CD1c-positive myeloid dendritic cell (primary cell): ENCODE measurements at regions not wholly inside any gene's neighbourhood (a gene's known extent, or its start where the extent isn't known, plus 50 kb on each side); places are given as distances from the start of the nearest gene placed in this dataset.

ENCODE experiments used
- DNase-seq: peaks from one replicate; pipeline ENCODE4 v3.0.0-alpha.2; 2016; ENCODE audit errors: extremely low spot score

DNA sequence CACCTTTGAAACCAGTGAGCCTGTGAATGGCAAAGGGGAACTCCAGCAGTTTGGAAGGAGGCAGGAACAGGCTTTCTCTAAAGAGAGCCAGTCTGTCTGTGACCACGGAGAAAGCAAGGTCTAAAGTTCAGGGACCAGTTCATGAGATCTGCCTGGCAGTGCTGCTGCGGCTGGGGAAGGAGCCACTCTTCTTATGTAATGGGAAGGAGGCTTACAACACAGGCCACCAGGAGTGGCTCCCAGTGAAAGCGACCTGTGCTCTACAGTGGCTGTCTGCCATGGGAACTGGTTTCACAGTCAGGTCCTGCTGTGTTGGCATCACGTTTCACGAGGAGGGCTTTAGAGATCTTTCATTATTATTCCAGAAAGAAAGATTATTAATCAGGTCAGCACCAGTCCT is 291.9 kb upstream of the PRDM1 start:
- DNase-seq = peak; percentile 65

DNA sequence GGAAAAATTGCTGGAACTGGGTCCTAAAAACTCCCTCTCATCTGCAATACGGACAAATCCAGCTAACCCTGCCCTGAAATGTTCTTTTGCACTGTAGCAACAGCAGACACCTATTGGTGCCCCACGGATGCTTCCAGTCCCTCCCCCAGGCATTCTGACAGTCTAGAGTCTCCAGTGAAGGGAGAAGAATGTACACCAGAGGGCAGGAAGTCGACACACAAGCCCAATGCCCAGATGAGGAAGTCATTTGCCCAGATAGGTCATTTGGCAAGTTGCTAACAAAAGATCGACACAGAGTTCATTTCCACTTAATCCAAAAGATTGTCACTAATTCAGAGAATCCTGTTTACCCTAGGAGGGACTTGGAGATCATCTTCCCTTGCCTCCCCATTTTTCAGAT is 293.0 kb upstream of the PRDM1 start:
- peak; percentile 80 for DNase-seq

DNA sequence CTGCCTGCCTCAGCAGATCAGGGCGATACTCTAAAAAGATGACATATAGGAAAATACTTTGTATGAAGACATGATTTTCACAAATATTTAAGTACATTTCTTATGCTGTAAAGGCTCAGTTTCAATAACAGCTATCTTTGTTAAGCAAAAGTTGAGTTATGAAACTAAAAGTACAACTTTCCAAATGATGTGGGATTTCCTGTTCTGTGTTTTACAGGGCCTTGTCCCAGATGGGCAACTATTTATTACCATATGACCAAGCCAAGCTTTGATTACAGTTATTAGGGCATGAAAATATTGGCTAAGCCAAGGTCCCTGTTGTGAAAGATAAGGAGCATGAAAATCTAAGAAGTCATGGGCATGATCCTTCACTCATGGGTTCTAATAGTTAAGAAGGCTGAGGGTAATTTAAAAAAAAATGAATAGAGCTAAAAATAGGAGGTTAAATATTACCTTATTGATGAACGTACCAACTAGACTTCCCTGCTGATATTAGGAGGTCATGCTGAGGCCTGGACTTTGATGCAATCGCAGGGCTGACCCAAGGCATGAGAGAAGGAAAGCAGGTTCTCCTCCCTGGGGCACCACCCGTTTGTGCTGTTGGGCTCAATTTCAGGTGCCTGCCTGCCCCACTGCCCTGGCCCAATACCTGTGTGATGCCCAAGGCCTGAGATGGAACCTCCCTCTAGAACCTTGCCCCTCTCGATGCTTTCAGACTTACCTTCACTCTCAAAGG is 294.4 kb upstream of the PRDM1 start:
- no peak for DNase-seq

DNA sequence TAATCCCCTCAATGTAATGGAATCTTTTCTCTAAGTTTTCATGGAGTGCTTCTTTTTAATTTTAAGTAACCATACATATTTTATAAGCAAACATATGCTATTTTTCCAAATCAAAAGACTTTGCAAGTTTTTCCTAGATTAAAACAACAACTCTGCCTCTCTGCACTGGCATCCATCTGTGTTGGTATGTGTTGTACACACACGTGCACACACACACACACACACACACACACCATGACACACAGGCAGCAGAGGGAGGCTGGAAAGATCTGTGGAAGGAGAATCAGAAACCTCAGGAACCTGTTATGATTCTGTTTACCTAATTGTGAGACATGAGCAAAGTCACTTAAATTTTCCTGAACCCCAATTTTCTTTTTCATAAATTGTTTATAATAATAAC is 295.0 kb upstream of the PRDM1 start:
- DNase-seq = no peak

DNA sequence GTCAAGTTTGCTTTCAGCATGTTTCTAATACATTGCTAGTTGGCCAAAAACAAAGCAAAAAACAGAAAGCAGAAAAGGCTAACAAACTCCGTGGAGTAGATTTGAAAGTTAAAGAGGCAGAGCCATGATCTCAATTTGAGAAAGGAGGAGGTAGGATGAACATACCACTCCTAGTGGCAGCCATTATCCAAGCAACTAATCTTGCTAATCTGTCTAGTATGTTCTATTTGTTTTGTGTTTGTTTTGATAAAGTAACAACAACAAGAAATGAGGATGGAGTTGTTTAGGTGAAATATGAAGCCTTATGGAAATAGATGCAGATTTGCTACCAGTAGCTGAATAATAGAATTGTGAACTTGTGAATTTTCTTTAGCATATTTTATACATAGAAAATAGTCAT is 295.5 kb upstream of the PRDM1 start:
- DNase-seq = no peak

DNA sequence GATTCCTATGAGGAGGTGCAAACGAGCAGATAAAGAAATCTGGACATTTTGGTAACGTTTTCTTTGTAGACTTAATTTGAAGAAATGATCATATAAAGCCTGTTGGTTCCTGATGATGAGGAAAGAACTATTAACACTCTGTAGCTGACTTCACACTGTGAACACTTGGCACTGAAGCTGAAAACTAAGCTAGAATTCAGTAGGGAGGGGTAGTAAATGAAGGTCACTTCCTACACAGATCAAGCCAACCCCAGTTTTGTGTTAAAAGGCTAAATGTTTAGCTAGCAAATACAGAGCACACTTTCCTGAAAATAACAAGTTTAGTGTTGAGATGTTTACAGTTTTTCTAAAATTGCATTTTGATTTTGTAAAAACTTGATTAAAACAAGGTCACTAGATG is 296.2 kb upstream of the PRDM1 start:
- DNase-seq = no peak

DNA sequence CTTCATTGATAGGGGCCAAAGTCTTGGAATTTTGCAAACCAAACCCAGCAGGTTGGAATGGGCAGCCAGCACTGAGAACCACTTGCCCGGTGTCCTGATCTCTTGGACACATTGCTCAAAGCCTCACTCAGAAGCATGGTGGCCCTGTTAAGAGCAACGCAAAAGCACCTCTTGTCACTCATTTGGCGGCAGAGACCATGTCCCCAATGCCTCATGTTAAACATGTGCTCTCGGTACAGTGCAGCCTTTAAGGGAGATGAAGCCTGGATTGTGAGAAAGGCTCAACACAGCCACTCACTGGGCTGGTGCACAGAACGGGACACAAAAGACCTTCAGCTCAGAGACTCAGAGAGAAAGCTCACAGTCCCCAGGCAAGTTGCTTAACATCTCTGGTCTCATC is 298.4 kb upstream of the PRDM1 start:
- DNase-seq = no peak

DNA sequence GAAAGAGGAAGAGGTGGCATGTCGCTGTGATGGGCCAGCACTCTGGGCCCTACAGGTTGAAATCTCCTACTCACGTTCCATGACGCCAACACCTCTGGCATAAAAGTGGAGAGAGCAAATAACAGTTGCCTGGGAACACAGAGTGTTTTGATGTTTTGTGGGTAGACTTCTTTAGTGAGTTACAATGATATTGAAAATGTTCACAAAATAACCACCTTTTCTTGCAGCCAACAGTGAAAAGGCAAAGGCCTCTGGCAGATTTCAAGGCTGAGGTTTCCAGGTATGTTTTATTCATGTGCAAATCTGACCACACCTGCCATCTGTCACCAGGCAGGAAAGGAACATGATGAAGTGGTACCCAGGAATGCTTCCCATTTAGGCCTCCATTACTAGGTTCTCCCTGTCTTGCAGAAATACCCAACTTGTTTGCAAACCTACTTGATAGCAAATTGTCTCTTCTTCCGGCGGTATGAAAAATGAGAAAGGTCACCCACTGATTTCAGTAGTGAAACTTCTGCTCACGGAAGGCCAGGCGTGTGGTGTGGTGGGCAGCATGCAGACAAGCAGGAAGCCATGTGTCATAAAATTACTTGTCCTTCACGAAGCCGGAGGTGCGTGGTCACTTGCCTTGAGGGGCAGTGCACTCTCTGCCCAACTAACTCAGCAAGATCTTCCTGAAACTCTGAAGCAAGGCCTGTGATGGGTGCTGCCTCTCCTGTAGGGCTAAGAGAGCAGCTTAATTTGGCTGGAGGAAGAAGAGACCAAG is 299.1 kb upstream of the PRDM1 start:
- no peak for DNase-seq

DNA sequence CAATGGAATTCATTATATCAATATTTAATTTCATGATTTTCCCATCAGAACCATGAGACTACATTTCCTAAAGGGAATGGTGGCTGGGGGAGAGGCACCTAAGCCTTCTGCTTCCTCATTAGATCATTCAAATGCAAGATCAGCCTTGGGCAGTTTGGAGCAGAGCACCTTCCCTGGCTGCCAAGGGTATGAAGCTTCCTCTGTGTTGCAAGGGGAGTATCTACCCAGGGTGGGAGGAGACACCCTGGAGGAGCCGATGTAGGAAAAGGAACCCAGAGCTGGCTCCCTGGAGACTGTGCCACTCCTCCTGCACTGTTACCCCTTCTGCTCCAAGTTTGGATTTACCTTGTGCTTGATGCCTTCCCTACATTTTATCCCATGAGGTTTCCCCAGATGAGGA is 299.7 kb upstream of the PRDM1 start:
- DNase-seq = no peak

DNA sequence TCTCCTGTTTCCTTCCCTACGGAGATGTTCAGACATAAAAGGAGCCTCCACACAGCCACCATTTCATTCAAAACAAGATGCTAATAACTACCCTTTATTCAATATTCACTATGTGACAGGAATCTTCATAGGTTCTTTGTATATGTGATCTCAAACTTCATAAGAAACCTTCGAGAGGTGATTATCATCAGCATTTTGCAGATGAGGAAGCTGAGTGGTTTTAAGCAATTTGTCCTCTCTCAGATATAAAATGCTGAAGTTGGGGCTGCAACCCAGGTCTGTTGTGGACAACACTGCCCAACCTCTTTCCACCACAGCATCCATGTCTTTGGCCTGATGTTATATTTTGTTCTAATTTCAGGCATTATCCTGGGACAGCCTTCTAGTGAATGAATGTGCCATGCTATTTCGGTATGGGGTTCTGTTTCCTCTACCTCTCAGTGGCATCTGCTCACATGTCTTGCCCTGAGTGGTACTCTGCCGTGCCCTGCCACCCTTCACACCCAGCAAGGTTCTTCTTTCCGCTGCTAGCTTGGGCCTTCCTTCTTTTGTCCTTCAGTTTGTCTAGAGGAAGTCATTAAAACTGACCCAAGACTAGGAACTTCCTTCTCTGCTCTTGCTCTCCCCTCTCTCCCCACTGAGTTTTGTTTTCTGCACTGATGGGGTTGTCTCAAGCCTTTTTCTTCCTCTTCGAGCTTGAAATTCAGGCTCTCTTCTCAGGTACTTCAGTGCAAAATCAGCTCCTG is 300.9 kb upstream of the PRDM1 start:
- DNase-seq = peak; percentile 67

DNA sequence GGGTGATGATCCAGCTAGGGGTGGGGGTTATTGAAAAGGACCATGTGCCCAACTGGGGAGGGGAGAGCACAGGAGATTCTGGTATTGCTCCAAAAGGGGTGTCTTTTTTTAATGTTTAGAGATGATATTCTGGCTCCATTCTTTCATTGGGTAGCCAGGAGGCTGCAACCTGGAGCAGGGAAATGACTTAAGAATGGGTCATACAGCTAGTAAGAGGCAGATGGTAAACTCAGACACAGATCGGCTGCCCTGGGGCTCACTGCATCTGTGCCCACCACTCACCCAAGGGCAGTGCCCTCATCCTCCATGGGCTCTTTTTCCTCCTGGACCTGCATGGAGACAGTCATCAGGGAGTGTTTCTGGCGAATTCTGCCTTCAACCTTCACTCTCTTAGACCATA is 302.0 kb upstream of the PRDM1 start:
- no peak for DNase-seq

DNA sequence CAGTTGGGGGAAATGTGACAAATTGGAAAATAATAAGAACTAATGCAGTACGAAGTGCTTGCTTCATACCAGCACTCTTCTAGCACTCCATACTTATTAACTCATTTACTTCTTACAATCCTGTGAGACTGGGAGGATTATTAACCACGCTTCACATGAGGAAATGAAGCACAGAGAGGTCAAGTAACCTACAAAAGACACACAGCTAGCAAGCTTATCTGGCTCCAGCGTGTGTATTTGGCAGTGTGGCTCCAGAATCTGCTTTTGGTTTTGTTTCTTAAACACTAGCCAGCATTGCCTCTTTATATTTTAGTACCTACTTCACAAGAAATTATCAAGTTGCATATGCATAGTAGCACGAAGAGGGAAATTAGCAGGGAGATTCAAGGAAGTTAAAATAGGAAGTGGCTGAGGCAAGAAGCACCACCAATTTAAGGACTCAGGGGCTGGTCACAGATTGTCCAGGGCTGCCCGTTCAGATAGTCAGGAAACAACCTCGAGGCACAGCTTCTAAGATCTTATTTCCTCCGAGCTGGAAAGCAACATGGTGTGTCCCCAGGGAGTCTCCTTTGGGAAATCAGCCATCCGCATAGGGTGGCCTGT is 302.7 kb upstream of the PRDM1 start:
- peak; percentile 66 for DNase-seq

DNA sequence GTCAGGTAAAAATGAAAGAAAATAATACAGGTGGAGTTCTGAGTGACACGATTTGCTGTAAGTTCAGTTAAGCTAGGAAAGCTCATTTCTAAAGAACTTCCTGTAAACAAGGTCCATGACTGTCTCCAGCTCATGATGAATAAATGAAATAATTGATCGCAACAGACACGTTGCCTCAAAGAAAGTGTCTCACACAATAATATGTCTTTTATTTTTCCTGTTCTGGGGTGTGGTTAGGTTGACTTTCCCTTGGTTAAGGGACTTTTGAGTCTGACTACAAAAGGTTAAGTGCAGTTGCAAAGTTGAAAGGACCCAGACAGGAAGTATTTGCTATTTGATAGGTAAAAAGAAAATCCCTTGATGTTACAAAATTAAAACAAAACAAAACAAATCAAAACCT is 304.2 kb upstream of the PRDM1 start:
- no peak for DNase-seq

DNA sequence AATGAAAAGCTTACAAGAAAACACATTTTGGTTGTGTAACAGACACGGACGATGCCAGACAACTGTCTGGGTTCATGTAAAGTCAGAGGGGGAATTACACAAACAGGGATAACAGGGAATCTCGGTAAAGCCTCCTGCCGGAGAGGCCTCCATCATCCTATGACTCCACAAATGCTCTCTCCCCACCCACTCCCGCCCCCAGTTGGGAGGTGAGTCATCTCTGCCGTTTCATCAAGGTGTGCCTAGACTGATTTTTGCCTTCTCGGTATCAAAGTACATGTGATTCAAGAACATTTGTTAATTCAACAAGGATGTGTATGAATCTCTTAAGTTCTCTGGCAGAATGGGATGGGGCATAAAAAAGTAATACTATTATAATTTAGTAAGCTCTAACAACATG is 304.9 kb upstream of the PRDM1 start:
- DNase-seq = no peak

DNA sequence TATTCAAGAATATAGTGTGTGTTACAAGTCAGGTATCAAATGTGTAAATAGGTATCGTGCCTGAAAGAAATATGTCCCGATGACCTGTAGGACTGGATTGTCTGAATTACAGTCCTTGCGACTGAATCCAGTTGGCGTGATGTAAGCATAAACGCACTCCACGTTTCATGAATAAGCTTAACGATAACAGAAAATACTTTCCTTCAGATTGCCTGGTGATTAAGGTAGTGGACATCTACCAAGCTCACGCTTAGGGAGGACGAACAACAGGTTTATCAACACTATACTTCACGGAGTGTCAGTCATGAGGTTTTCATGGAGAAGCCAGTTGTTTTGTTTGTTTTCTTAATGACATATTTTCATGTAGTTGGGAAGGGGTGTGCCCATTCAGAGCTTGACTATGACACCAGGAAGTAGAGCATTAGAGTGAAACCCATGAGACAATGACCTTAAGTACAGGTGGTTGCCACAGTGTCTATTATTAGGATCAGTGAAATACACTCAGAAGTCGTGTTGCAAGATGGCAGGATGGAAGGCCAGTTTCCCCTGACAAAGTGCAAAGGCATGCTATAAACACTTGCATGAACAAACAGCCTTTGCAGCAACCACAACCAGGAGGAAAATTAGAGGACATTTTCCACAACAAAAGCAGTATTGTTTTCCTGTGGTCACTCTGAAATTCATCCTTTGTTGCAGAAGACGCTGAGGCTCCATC is 305.8 kb upstream of the PRDM1 start:
- DNase-seq = no peak

DNA sequence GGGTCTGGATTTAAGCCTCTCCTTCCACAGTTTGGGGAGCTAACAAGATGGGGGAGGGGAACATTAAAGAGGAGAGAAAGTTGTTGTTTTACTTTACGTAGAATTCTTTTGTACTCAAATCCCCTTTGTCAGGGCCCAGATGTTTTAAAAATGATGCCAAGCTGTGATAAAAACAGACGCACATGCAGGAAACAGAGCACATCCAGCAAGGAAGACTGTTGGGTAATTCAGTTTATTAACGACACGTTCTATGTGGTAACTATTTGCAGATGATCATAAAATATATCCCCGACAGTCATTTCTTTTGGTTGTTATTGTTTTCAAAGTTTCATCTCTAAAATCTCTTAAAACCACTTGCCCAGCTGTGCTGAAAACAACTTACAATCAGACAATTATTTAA is 307.0 kb upstream of the PRDM1 start:
- no peak for DNase-seq

DNA sequence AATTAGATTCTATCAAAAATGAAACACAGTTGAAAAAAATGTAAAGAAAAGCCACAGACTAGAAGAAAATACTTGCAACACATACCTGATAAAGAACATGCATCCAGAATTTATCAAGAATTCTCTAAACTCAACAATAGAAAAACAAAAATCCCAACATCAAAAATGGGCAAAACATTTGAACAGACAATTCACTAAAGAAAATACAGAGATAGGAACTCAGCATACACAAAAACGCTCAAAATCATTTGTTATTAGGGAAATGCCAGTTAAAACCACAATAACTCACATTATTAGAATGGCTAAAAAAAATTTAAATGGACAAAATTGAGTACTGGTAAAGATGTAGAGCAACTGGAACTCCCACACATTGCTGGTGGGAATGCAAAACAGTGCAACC is 311.0 kb upstream of the PRDM1 start:
- DNase-seq = no peak

DNA sequence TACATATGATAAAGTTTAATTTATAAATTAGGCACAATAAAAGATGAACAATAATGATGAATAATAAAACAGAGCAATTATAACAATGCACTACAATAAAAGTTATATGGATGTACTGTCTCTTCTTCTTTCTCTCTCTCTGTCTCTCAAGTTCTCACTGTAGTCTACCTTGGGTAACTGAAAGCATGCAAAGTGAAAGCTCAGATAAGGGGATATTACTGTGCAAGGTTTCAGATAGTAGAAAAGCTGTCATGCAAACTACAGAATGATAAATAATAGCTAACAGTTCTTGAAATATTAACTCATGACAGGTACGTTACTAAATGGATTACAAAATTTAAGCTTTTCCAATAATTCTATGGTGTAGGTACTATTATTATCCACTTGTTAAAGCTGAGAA is 311.9 kb upstream of the PRDM1 start:
- no peak for DNase-seq

DNA sequence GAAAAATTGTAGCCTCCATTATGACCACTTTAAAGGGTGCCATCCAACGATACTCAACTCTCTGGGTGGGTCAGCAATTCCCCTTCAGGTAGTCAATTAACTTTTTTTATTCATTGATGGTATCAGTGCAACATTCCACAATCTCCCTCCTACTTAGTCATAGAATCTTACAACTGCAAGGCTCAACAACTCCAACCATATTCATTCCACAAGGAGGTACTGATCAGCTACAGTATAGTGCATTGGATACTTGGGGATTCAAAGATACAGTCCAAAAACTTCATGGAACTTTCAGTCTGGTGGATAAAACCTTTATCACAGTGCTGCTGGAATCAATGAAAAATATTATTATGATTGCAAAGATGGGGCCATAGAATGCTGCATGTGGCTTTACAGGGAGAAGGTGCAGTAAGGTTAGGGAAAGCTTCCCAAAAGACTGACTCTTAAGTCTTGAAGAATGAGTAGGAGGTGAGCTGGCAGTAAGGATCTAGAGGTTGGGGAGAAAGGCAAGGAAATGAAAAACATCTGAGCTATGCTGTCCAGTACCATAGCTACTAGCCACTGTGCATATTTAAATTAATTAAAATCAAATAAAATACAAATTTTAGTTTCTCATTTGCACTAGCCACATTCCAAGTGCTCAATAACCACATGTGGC is 314.7 kb upstream of the PRDM1 start:
- no peak for DNase-seq

DNA sequence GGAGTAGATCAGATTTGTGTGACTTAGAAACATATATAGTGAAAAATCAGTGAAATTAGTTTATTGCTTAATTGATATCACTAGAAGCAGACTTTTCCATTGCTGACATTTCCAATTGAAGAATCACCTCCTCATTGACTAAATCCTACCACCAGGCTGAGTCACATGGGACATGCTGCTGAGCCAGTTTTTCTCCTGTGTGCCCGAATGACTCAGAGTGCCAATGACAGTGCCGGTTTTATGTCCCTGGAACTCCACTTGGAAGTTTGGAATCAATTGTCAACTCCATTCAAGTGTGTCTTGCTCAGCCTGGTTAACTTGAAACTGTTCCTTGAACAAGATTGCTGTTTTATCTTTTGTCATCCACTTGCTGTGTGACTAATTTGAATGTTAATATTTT is 316.1 kb upstream of the PRDM1 start:
- no peak for DNase-seq

DNA sequence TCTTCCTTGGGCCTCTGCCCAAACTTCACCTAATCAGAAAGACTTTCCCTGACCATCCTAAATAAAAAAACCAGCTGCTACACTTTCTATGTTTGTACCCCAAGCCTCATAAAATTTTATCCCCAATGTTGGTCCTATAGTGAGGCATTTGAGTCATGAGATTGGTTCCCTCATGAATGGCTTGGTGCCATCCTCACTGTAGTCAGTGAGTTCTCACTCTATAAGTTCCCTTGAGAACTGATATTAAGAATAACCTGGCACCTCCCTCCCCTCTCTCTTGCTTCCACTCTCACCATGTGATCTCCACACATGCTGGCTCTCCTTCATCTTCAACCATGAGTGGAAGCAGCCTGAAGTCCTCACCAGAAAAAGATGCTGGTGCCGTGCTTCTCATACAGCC is 316.9 kb upstream of the PRDM1 start:
- DNase-seq = no peak
